OCI-LY3 (cell line): ENCODE measurements at regions not wholly inside any gene's neighbourhood (a gene's known extent, or its start where the extent isn't known, plus 50 kb on each side); places are given as distances from the start of the nearest gene placed in this dataset.

ENCODE experiments used
- EZH2phosphoT487 ChIP-seq: fragments of 200-600 bp; shearing (Covaris generic); IDR thresholded peaks from 2 replicates; pipeline ENCODE4 v1.6.1; 2018; ENCODE audit warnings: antibody characterized with exemption, mixed run types, low read depth
- TF ChIP-seq, protein P1 (sequence below): fragments of 200-600, 300-600 bp; sonication (generic); IDR thresholded peaks from 2 replicates; pipeline ENCODE4 v1.5.1; 2014; ENCODE audit warnings: antibody characterized with exemption, low read length, low read depth

DNA sequence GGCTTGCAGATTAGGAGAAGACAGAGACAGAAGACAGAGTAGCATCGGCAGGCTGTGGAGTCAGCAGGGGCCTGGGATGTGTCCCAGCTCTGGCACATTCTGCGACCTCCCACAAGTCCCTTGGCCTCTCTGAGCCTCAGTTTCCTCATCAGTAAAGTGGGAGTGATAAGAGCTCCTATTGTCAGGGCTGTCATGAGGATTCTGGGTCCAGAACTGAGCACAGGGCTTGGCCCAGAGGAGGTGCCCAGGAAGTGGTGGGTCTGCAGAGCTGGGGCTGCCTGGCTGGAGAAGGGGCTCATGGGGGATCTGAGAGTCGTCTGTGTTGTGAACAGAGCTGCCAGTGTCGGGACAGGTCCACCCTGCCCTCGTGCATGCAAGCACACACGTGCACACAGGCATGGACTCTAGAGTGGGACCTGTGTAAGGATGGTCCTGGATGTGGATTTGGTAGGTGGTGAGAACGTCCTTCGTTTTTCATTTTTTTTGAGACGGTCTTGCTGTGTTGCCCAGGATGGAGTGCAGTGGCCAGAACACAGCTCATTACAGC lies 262.9 kb downstream of the PTPRU start:
- TF ChIP-seq, protein P1, sequence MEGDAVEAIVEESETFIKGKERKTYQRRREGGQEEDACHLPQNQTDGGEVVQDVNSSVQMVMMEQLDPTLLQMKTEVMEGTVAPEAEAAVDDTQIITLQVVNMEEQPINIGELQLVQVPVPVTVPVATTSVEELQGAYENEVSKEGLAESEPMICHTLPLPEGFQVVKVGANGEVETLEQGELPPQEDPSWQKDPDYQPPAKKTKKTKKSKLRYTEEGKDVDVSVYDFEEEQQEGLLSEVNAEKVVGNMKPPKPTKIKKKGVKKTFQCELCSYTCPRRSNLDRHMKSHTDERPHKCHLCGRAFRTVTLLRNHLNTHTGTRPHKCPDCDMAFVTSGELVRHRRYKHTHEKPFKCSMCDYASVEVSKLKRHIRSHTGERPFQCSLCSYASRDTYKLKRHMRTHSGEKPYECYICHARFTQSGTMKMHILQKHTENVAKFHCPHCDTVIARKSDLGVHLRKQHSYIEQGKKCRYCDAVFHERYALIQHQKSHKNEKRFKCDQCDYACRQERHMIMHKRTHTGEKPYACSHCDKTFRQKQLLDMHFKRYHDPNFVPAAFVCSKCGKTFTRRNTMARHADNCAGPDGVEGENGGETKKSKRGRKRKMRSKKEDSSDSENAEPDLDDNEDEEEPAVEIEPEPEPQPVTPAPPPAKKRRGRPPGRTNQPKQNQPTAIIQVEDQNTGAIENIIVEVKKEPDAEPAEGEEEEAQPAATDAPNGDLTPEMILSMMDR: no peak
- no peak for TF ChIP-seq EZH2phosphoT487
